Panc1 (cell line): ENCODE measurements at regions not wholly inside any gene's neighbourhood (a gene's known extent, or its start where the extent isn't known, plus 50 kb on each side); places are given as distances from the start of the nearest gene placed in this dataset.

ENCODE experiments used
- ATAC-seq: fragments of 200-7000 bp; cut with Tn5 transposase; 2 replicates; pipeline ENCODE4 v1.9.1; 2020; ENCODE audit warnings: mild to moderate bottlenecking, moderate library complexity
- BruUV-seq: library from RNA; stranded (reverse); fragments of 400-500 nt; replicated peaks from 2 replicates; lab custom pipeline; 2021; lab: Mats Ljungman, UMichigan
- CTCF ChIA-PET: fragments of 300-600 bp; sonication (Branson Sonifier 250); formaldehyde crosslinking; loops from one replicate; lab custom pipeline; 2022; ENCODE audit warnings: antibody characterized with exemption; lab: Charles Lee
- POLR2A ChIA-PET: fragments of 300-600 bp; sonication (Branson Sonifier 250); formaldehyde crosslinking; loops from one replicate; lab custom pipeline; 2022; ENCODE audit warnings: antibody characterized with exemption; lab: Charles Lee
- DNase-seq: peaks from one replicate; pipeline ENCODE4 v3.0.0-alpha.2; 2010; ENCODE audit warnings: low read depth, low spot score
- H3K27ac ChIP-seq: 2 replicates; pipeline ENCODE4 v1.5.1; 2011; ENCODE audit warnings: mild to moderate bottlenecking, low read length, inconsistent platforms
- H3K27me3 ChIP-seq: fragments of 200-500 bp; sonication (Bioruptor generic); 2 replicates; pipeline ENCODE4 v1.6.0; 2014; ENCODE audit warnings: low read length, inconsistent platforms; ENCODE audit not compliant: control insufficient read depth, insufficient read depth
- H3K36me3 ChIP-seq: fragments of 200-500 bp; sonication (Bioruptor generic); 2 replicates; pipeline ENCODE4 v1.5.1; 2014; ENCODE audit warnings: inconsistent platforms, mild to moderate bottlenecking, low read length, moderate library complexity; ENCODE audit not compliant: control insufficient read depth, insufficient read depth
- H3K4me1 ChIP-seq: 2 replicates; pipeline ENCODE4 v1.5.1; 2011; ENCODE audit warnings: inconsistent platforms, mild to moderate bottlenecking, low read length, moderate library complexity; ENCODE audit not compliant: control insufficient read depth, insufficient read depth
- H3K4me3 ChIP-seq, 2 experiments: 2 replicates each; pipeline ENCODE4 v1.5.1; 2011 to 2012; ENCODE audit warnings: low read depth in 2 of 2, low read length in 2 of 2, mild to moderate bottlenecking in 2 of 2, inconsistent platforms in 1 of 2, moderate library complexity in 1 of 2
- H3K9me3 ChIP-seq: fragments of 200-500 bp; sonication (Bioruptor generic); 2 replicates; pipeline ENCODE4 v1.5.1; 2014; ENCODE audit warnings: low read depth, mild to moderate bottlenecking, inconsistent platforms, low read length, moderate library complexity; ENCODE audit not compliant: control insufficient read depth, insufficient read depth
- CTCF ChIP-seq: fragments of 450-650 bp; IDR thresholded peaks from 2 replicates; pipeline ENCODE4 v1.5.1; 2017; ENCODE audit warnings: mild to moderate bottlenecking
- POLR2AphosphoS5 ChIP-seq: IDR thresholded peaks from 2 replicates; pipeline ENCODE4 v1.6.1; 2012; ENCODE audit warnings: mild to moderate bottlenecking, low read depth, low read length, moderate library complexity
- REST ChIP-seq, 2 experiments: IDR thresholded peaks; 2 replicates each; pipeline ENCODE4 v1.6.1; 2011 to 2012; ENCODE audit warnings: low read depth in 2 of 2, control low read depth in 1 of 2, low read length in 1 of 2, mild to moderate bottlenecking in 1 of 2, moderate library complexity in 1 of 2; ENCODE audit not compliant: insufficient read depth in 1 of 2
- SIN3A ChIP-seq: IDR thresholded peaks from 2 replicates; pipeline ENCODE4 v1.6.1; 2012; ENCODE audit warnings: low read depth, mild to moderate bottlenecking, low read length, moderate library complexity, borderline replicate concordance; ENCODE audit not compliant: insufficient read depth
- TCF7L2 ChIP-seq: IDR thresholded peaks from 2 replicates; pipeline ENCODE4 v1.6.1; 2011; ENCODE audit warnings: mild to moderate bottlenecking, low read depth, low read length, inconsistent platforms
- in situ Hi-C: cut with HindIII; loops from 2 replicates; pipeline ENCODE4 v1.10.0; 2016; ENCODE audit warnings: low sequenced_read_pairs, low pct_unique_long_range_greater_than_20kb
- intact Hi-C: fragments of 100-400 bp; cut with micrococcal nuclease; formaldehyde crosslinking; loops from one replicate; pipeline ENCODE4 v1.10.0; 2022; ENCODE audit not compliant: unreplicated experiment

GRCh38 chr3:64336488-64336887 lies 111.2 kb upstream of the PRICKLE2 start:
- POLR2A ChIA-PET = no interaction called here

GRCh38 chr3:64332459-64333350 lies 107.4 kb upstream of the PRICKLE2 start:
- in situ Hi-C loops = no loop called here
- BruUV-seq = no TSS peak

More at GRCh38 chr3:64336488-64336887, 111.2 kb upstream of the PRICKLE2 start:
- CTCF ChIA-PET = no interaction called here
- no peak for DNase-seq
- no TSS peak for BruUV-seq
- no peaks in the 10 kb centered on the region for H3K9me3 ChIP-seq
- H3K36me3 ChIP-seq = no peaks in the 10 kb centered on the region
- TF ChIP-seq REST (IDR thresholded peaks at IDR 0.05; ENCODE audit: insufficient read depth in 1 of 2, low read depth in 2 of 2, low read length in 1 of 2) (no peak), CTCF (no peak), TCF7L2 (no peak), POLR2AphosphoS5 (no peak), SIN3A (no peak)
- in situ Hi-C loops = no loop called here
- H3K27ac ChIP-seq = no peak overlapping the region
- intact Hi-C loops = no loop called here
- no peak overlapping the region for H3K4me3 ChIP-seq
- no peaks in the 10 kb centered on the region for H3K4me1 ChIP-seq
- ATAC-seq = no peak
- no peaks in the 10 kb centered on the region for H3K27me3 ChIP-seq

More at GRCh38 chr3:64332459-64333350, 107.4 kb upstream of the PRICKLE2 start:
- Histone ChIP-seq H3K36me3 (no peaks in the 10 kb centered on the region), H3K27ac (no peak overlapping the region), H3K4me3 (no peak overlapping the region), H3K4me1 (no peaks in the 10 kb centered on the region), H3K27me3 (no peaks in the 10 kb centered on the region; the same call in 1 of the 2 replicates), H3K9me3 (no peaks in the 10 kb centered on the region)
- intact Hi-C loops = no loop called here
- CTCF ChIA-PET = no interaction called here
- DNase-seq = no peak
- POLR2A ChIA-PET = no interaction called here
- ATAC-seq = no peak
- TF ChIP-seq CTCF (no peak), TCF7L2 (no peak), SIN3A (no peak), REST (IDR thresholded peaks at IDR 0.05; ENCODE audit: insufficient read depth in 1 of 2, low read depth in 2 of 2, low read length in 1 of 2) (no peak), POLR2AphosphoS5 (no peak)
